Caco-2 (cell line): ENCODE measurements at regions not wholly inside any gene's neighbourhood (a gene's known extent, or its start where the extent isn't known, plus 50 kb on each side); places are given as distances from the start of the nearest gene placed in this dataset.

ENCODE experiments used
- BruUV-seq: library from RNA; stranded (reverse); fragments of 400-500 nt; replicated peaks from 2 replicates; lab custom pipeline; 2021; lab: Mats Ljungman, UMichigan
- CTCF ChIA-PET: fragments of 300-600 bp; sonication (Branson Sonifier 250); formaldehyde crosslinking; loops from one replicate; lab custom pipeline; 2022; ENCODE audit warnings: antibody characterized with exemption; lab: Charles Lee
- POLR2A ChIA-PET: fragments of 300-600 bp; sonication (Branson Sonifier 250); formaldehyde crosslinking; loops from one replicate; lab custom pipeline; 2022; ENCODE audit warnings: antibody characterized with exemption; lab: Charles Lee
- DNase-seq, 2 experiments: peaks; one replicate each; pipeline versions ENCODE4 v3.0.0 to v3.0.0-alpha.2; 2020 to 2022
- H3K27me3 ChIP-seq: replicated peaks from 2 replicates; pipeline ENCODE4 v1.6.0; 2011; ENCODE audit warnings: low read length; ENCODE audit not compliant: control insufficient read depth, insufficient read depth
- H3K36me3 ChIP-seq: 2 replicates; pipeline ENCODE4 v1.5.1; 2011; ENCODE audit warnings: low read length; ENCODE audit not compliant: control insufficient read depth, insufficient read depth
- H3K4me1 ChIP-seq: fragments of 250-450 bp; sonication (Bioruptor Pico); 2 replicates; pipeline ENCODE4 v1.5.1; 2020; ENCODE audit warnings: mild to moderate bottlenecking
- H3K4me3 ChIP-seq: 2 replicates; pipeline ENCODE4 v1.5.1; 2011; ENCODE audit warnings: low read depth, mild to moderate bottlenecking, control low read depth, low read length
- H3K9me3 ChIP-seq: fragments of 250-450 bp; sonication (Bioruptor Pico); 2 replicates; pipeline ENCODE4 v1.5.1; 2020; ENCODE audit warnings: mild to moderate bottlenecking, moderate library complexity
- H3K27ac Mint-ChIP-seq: one replicate; pipeline ENCODE4 v1.8.0; 2022; ENCODE audit warnings: mixed read lengths; ENCODE audit not compliant: unreplicated experiment
- H3K27me3 Mint-ChIP-seq: one replicate; pipeline ENCODE4 v1.8.0; 2022; ENCODE audit warnings: mixed read lengths; ENCODE audit not compliant: insufficient read depth, unreplicated experiment
- H3K36me3 Mint-ChIP-seq: one replicate; pipeline ENCODE4 v1.8.0; 2022; ENCODE audit warnings: mild to moderate bottlenecking, mixed read lengths; ENCODE audit not compliant: insufficient read depth, unreplicated experiment
- H3K4me1 Mint-ChIP-seq: one replicate; pipeline ENCODE4 v1.8.0; 2022; ENCODE audit warnings: low read depth, mixed read lengths; ENCODE audit not compliant: unreplicated experiment
- H3K4me3 Mint-ChIP-seq: one replicate; pipeline ENCODE4 v1.8.0; 2022; ENCODE audit warnings: mild to moderate bottlenecking, moderate library complexity, mixed read lengths; ENCODE audit not compliant: unreplicated experiment
- H3K9me3 Mint-ChIP-seq: one replicate; pipeline ENCODE4 v1.8.0; 2022; ENCODE audit warnings: mixed read lengths; ENCODE audit not compliant: unreplicated experiment
- CTCF ChIP-seq, 2 experiments: fragments of 200-600 bp in 1 of 2; IDR thresholded peaks; 1 replicate in 1 of 2; 2 replicates in 1 of 2; pipeline versions ENCODE4 v1.5.1 to v1.8.0; 2011 to 2022; ENCODE audit warnings: antibody characterized with exemption in 1 of 2, control low read depth in 1 of 2, inconsistent platforms in 1 of 2, low read depth in 1 of 2, low read length in 1 of 2, mild to moderate bottlenecking in 1 of 2, moderate library complexity in 1 of 2; ENCODE audit not compliant: insufficient read depth in 1 of 2, severe bottlenecking in 1 of 2, unreplicated experiment in 1 of 2
- intact Hi-C: fragments of 100-400 bp; cut with micrococcal nuclease; formaldehyde crosslinking; loops from one replicate; pipeline ENCODE4 v1.10.0; 2022; ENCODE audit not compliant: unreplicated experiment

- TF ChIP-seq CTCF (IDR thresholded peaks at IDR 0.05; ENCODE audit: insufficient read depth in 1 of 2, low read depth in 1 of 2, low read length in 1 of 2, severe bottlenecking in 1 of 2, unreplicated experiment in 1 of 2), result no peak
- Histone ChIP-seq H3K27me3 (no peaks in the 10 kb centered on the region), H3K4me1 (no peaks in the 10 kb centered on the region), H3K36me3 (no peaks in the 10 kb centered on the region), H3K9me3 (no peaks in the 10 kb centered on the region), H3K4me3 (no peak overlapping the region)
- no TSS peak for BruUV-seq
- H3K36me3 Mint-ChIP-seq, result no peaks in the 10 kb centered on the region
- peaks cover 8% of the 10 kb centered on the region for H3K27me3 Mint-ChIP-seq
- ChIA-PET POLR2A (interaction anchor here (0.7 kb wide), 1 partner anchor 455 kb away, joined by 4 read pairs; no protein-coding TSS in a partner anchor), CTCF (no interaction called here)
- H3K4me1 Mint-ChIP-seq, result no peaks in the 10 kb centered on the region
- no peak overlapping the region for H3K27ac Mint-ChIP-seq
- no peak for DNase-seq
- H3K4me3 Mint-ChIP-seq, result no peak overlapping the region
- no peaks in the 10 kb centered on the region for H3K9me3 Mint-ChIP-seq
- intact Hi-C loops, result no loop called here
These were observed 147.1 kb upstream of the GBE1 start for GRCh38 chr3:81908561-81908960.

- H3K4me1 Mint-ChIP-seq, result no peaks in the 10 kb centered on the region
- no peak for DNase-seq
- ChIA-PET POLR2A (no interaction called here), CTCF (no interaction called here)
- no peaks in the 10 kb centered on the region for H3K9me3 Mint-ChIP-seq
- intact Hi-C loops, result no loop called here
- H3K36me3 Mint-ChIP-seq, result no peaks in the 10 kb centered on the region
- Histone ChIP-seq H3K4me3 (no peak overlapping the region), H3K4me1 (no peaks in the 10 kb centered on the region), H3K36me3 (no peaks in the 10 kb centered on the region), H3K27me3 (no peaks in the 10 kb centered on the region), H3K9me3 (no peaks in the 10 kb centered on the region)
- peaks cover 9% of the 10 kb centered on the region for H3K27me3 Mint-ChIP-seq
- H3K27ac Mint-ChIP-seq, result no peak overlapping the region
- BruUV-seq, result no TSS peak
- no peak overlapping the region for H3K4me3 Mint-ChIP-seq
- no peak for TF ChIP-seq CTCF (IDR thresholded peaks at IDR 0.05; ENCODE audit: insufficient read depth in 1 of 2, low read depth in 1 of 2, low read length in 1 of 2, severe bottlenecking in 1 of 2, unreplicated experiment in 1 of 2)
These were observed 136.9 kb upstream of the GBE1 start for GRCh38 chr3:81898336-81898735.

DNA sequence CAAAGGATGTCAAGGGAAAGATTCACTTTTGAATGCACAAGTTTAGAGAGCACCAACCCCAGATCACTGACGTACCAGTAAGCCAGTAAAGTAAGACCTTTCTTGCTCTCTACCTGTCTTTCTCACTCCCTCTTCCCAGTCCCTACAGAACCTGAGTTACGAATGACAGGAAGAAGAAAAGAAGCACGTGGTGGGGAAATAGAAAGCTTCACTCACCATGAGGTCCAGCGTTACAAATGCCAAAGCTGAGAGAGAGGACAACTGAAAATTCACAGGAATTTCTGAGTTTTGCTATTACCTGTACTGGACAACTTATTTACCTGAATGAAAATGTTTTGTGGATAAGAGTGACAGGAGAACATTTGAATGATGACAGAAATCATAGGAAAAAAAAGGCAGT, 133.2 kb upstream of the GBE1 start:
- Mint-ChIP-seq H3K27me3 (peaks cover 11% of the 10 kb centered on the region), H3K9me3 (no peaks in the 10 kb centered on the region), H3K27ac (no peak overlapping the region), H3K4me1 (no peaks in the 10 kb centered on the region), H3K4me3 (no peak overlapping the region), H3K36me3 (no peaks in the 10 kb centered on the region)
- no peak for TF ChIP-seq CTCF (IDR thresholded peaks at IDR 0.05; ENCODE audit: insufficient read depth in 1 of 2, low read depth in 1 of 2, low read length in 1 of 2, severe bottlenecking in 1 of 2, unreplicated experiment in 1 of 2)
- Histone ChIP-seq H3K9me3 (no peaks in the 10 kb centered on the region), H3K4me3 (no peak overlapping the region), H3K36me3 (no peaks in the 10 kb centered on the region), H3K27me3 (no peaks in the 10 kb centered on the region), H3K4me1 (no peaks in the 10 kb centered on the region)
- CTCF ChIA-PET, result no interaction called here
- no peak for DNase-seq
- POLR2A ChIA-PET, result interaction anchor here (0.6 kb wide), 1 partner anchor 11 kb away, joined by 3 read pairs; no protein-coding TSS in a partner anchor
- intact Hi-C loops, result no loop called here
- no TSS peak for BruUV-seq
